MM.1S (cell line): ENCODE measurements at regions not wholly inside any gene's neighbourhood (a gene's known extent, or its start where the extent isn't known, plus 50 kb on each side); places are given as distances from the start of the nearest gene placed in this dataset.

Experiments used
- EZH2 ChIP-seq: fragments of 300-600 bp; sonication (generic); optimal IDR thresholded peaks from 2 replicates; pipeline ENCODE3; 2017; ENCODE audit warnings: low read depth, mild to moderate bottlenecking, antibody characterized with exemption, low read length, mixed read lengths
- EZH2phosphoT487 ChIP-seq: fragments of 300-600 bp; sonication (generic); IDR thresholded peaks from 2 replicates; pipeline ENCODE4 v1.6.1; 2018; ENCODE audit warnings: antibody characterized with exemption, low read length
- TF ChIP-seq, protein P1 (sequence below): fragments of 300-600 bp; sonication (generic); IDR thresholded peaks from 2 replicates; pipeline ENCODE4 v1.5.1; 2016; ENCODE audit warnings: antibody characterized with exemption, low read length, mixed read lengths

GRCh38 chr5:67793418-67793817 is 422.1 kb upstream of the PIK3R1 start:
- TF ChIP-seq EZH2phosphoT487 = no peak
- TF ChIP-seq, protein P1, sequence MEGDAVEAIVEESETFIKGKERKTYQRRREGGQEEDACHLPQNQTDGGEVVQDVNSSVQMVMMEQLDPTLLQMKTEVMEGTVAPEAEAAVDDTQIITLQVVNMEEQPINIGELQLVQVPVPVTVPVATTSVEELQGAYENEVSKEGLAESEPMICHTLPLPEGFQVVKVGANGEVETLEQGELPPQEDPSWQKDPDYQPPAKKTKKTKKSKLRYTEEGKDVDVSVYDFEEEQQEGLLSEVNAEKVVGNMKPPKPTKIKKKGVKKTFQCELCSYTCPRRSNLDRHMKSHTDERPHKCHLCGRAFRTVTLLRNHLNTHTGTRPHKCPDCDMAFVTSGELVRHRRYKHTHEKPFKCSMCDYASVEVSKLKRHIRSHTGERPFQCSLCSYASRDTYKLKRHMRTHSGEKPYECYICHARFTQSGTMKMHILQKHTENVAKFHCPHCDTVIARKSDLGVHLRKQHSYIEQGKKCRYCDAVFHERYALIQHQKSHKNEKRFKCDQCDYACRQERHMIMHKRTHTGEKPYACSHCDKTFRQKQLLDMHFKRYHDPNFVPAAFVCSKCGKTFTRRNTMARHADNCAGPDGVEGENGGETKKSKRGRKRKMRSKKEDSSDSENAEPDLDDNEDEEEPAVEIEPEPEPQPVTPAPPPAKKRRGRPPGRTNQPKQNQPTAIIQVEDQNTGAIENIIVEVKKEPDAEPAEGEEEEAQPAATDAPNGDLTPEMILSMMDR = no peak
- no peak for TF ChIP-seq EZH2
